T-helper 22 cell (primary cell): ENCODE measurements at regions not wholly inside any gene's neighbourhood (a gene's known extent, or its start where the extent isn't known, plus 50 kb on each side); places are given as distances from the start of the nearest gene placed in this dataset.
"Not testable (repeated sequence)": the region's sequence is repeated elsewhere in the genome, so short reads cannot be mapped to it uniquely, and the experiment has no call there.

Source experiments
- DNase-seq: peaks from one replicate; pipeline ENCODE4 v3.0.0-alpha.2; 2020; ENCODE audit warnings: low read depth

DNA sequence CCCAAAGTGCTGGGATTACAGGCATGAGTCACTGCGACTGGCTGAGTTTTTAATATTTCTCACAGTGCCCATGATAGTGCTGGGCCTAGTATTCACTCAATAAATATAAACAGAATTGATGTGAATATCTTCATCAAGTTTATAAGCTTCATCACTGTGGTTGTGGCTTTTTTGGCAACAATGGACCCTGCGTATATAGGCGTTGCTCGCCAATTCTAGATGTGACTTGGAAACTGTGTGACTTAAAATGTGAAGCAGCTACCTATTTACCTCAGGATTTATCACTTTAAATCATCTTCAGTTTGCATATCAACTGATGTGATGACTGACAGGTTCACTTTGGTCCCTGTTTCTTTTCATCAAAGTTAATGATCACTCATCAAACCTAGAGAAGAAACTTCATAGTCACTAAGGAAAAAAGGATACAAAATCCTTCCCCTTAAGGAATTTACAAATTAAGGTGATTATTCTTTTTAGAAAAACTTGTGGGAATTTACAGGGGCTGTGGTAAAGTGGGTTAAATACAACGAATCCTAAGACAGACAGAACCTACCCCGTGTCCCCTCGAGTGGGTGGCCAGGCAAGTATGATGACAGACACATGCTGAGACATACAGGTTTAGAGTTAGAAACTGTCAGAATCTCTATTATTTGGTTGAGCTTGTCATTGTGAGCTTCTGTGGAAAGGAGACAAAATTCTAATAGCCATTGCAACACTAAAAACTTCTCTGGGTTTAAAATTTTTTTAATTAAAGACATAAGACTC, 101.3 kb downstream of the AKAP11 start:
- no peak for DNase-seq

DNA sequence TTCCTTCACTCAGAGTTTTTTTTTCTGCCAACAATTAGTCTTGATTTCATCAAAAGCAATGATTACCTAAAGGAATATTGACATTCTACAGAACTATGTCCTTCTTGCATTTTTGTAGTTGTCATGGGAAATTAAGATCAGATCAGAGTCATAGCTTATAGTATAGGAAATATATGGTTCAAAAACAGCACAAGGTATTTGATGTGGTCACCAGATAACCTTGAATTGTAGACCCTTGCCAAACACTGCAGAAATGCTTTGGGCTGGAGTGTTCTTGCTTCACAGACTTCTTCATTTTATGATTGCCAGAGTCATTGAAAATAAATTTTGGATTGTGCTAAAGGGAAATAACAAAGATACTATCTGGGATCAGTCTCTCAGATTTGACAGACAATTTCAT, 103.7 kb downstream of the AKAP11 start:
- no peak for DNase-seq

DNA sequence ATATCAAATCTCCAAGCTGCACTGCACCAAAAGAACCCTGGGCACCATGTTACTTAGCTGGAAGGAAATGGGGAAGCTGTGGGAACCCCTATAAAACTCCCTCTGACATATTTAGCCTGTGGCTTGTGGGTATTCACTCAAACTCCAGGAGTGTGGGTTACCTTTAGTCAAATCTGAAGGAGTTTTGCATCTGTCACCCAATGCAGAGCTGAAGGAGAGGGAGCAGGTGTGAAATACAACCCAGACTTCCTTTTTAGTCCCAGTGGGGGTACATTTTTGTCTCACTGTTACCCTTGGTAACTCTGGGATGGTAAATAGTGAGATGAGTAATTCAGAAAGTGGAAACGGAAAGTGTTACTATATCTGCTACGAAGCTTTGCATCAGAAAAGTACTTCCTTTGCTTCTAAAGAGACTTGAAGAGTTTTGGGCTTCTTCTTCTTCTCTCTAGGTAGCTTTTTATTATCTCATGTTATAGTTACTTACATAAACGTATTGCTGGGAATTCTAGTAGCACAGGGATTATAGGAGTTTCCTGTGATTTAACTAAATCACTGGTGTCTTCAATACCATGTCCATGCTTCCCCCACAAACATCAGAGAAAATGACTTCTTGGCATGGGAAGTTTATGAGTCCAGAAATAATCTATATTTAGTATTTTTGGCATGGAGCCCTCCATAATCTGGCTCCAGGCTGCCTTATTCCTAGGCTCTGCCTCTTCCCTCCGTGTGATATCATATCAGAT, 105.9 kb downstream of the AKAP11 start:
- DNase-seq = no peak

DNA sequence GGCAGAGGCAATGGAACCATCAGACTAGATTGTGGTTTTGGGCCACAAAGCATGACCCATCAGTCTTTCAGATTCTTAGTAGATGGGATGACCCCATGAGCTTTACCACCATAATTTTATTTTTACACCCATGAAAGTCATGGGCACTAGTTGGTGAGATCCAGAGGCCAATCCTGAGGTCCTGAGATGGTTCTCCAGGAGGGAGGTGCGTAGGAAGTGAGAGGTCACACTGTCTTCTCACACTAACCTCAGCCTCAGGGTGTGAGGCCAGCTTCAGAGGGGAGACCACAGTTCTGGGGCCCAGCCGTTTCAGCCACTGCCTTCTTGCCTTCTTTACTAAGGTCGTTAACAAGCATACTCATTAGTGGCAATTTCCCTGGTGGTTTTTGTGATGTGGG, 106.4 kb downstream of the AKAP11 start:
- DNase-seq = no peak

DNA sequence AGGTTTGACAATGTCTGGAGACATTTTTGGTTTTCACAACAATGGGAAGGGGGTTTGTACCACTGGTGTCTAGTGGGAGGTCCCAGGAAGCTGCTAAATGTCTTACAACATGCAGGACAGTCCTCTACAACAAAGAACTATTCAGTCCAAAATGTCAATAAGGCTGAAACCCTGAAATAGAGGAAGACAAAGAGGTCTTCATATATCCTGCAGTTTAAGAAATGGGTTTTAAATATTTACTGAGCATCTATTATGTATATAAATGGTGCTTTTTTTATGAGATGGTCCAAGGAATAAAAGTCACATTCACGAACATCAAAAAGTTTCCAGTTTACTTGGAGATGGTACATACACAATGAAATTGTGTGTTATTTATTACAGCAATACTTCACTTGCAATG, 107.3 kb downstream of the AKAP11 start:
- DNase-seq = no peak

DNA sequence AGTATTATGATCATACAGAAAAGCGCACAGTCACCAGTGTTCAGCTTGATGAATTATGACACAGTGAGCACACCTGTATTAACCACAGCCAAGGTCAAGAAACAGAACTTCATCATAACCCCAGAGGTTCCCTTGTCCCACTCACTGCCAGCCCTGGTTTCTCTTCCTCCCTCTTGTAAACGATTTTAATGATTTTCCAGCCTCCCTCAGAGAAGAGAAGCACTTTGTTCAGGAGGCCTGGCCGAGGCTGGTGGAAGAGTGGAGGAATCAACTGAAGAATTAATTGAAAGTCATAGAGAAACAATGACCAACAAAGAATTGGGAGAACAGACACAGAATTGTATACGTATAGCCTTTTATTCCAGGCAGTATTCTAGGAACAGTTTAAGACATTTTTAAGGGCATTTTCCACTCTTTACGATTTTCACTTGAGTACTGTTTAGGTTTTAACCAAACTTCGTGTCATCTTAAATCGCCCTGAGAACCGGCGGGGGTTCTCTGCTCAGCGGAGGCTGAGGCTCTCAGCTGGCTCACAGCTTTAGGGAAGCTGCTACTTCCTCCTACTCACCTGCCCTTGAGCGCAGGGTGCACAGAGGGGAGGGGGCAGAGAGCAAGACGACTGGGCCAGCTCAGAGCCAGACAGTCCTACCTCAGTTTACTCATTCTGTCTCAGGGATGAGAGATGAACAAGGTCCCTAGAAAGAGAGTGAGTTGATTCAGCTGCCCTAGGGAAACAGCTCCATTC, 108.6 kb downstream of the AKAP11 start:
- no peak for DNase-seq

DNA sequence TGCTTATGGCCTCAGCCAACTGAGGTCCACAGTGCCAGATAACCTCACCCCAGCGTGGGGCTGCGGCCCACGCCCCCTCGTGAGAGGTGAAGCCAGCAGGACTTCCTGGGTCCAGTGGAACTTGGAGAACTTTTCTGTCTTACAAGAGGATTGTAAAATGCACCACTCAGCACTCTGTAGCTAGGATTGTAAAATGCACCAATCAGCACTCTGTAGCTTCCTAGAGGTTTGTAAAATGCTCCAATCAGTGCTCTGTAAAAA, 109.1 kb downstream of the AKAP11 start:
- no peak for DNase-seq

DNA sequence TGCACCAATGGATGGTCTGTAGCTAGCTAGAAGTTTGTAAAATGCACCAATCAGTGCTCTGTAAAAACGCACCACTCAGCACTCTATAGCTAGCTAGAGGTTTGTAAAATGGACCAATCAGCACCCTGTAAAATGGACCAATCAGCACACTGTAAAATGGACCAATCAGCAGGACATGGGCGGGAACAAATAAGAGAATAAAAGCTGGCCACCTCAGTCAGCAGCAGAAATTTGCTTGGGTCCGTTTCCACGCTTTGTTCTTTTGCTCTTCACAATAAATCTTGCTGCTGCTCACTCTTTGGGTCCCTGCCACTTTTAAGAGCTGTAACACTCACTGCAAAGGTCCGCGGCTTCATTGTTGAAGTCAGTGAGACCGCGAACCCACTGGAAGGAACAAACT, 109.5 kb downstream of the AKAP11 start:
- not testable (repeated sequence) for DNase-seq

DNA sequence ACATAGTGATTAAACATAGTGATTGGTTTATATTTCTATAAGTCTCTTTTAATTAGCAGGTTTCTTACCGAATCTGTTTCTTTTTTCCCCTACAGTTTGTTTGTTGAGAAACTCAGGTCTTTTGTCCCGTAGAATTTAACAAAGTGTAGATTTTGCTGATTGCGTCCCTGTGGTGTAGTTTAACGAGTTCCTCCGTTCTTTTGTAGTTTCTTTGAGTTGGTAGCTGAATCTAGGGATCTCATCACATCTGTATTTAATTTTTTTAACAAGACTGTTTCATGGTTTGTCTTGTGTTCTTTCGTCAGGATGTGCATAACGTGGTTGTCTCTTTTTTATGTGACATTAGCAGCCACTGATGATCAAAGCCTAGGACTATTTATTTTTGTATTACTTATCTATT, 111.1 kb downstream of the AKAP11 start:
- DNase-seq = no peak

DNA sequence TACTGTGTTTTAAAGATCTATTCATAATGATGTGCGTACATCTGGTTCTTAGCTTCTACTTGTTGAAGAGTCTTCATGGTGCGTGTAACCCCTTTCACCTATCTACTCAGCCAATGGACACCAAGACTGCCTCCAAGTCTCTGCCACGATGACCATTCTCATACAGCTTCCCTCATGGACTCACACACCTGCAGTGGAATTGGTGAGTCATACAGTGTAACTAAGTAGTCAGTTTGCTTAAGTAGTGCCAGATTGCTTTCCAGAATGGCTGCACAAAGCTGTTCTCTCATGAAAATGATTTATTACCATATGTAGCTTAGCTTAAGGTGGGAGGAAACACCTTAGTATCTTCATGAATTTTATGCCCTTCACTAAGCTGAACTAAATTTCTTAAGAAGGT, 112.3 kb downstream of the AKAP11 start:
- no peak for DNase-seq

DNA sequence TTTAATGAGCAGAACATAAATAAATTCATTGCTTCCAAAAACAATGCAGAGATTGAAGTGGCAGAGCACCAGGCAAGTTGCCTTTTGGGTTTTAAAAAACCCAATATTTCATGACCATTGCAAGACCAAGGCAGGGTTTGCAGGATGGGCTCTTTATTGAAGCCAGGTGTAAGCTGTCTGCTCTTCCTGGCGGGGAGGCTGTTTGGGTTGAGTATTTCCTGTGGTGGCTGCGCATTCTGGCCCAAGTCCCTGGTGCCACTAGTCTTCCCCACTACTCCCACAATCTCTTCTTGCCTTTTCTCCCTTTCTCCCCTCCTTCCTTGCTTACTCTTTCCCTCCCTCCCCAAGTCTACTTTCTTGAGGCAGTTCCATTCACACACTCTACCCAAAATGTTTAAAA, 116.4 kb downstream of the AKAP11 start:
- no peak for DNase-seq

DNA sequence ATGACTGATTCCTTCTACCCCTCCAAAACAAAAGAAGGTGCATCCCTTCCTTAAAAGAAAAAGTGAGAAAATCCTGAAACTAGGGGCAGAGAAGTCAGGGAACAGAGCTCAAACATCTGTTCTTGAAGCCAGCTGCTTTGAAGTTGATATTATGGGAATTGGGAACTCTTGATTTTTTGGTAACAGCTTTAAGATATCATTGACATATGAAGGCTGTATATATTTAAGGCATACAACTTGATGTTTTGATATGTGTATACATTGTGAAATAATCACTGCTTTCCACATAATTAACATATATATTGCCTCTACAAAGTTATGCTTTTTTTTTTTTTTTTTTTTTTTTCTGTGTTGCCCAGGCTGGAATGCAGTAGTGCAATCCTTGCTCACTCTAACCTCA, 117.1 kb downstream of the AKAP11 start:
- DNase-seq = no peak

DNA sequence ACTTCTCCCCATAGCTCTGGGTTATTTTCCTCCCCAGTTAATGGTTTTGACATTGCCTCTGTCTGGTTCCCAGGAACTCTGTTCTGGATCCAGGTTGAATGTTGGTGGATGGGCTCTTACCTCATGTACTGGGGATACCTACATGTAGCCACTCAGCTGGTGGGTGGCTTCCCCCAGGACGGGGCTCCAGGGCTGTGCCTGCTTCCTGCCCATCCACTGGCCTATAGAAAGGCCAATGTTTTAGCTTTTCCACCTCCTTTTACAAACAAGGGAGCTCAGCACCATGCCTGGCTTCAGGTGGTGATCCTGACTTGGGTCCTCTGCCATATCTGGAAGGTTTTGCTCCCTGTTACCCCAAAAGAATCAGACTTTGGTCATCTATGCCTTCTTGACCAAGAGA, 120.2 kb downstream of the AKAP11 start:
- no peak for DNase-seq

DNA sequence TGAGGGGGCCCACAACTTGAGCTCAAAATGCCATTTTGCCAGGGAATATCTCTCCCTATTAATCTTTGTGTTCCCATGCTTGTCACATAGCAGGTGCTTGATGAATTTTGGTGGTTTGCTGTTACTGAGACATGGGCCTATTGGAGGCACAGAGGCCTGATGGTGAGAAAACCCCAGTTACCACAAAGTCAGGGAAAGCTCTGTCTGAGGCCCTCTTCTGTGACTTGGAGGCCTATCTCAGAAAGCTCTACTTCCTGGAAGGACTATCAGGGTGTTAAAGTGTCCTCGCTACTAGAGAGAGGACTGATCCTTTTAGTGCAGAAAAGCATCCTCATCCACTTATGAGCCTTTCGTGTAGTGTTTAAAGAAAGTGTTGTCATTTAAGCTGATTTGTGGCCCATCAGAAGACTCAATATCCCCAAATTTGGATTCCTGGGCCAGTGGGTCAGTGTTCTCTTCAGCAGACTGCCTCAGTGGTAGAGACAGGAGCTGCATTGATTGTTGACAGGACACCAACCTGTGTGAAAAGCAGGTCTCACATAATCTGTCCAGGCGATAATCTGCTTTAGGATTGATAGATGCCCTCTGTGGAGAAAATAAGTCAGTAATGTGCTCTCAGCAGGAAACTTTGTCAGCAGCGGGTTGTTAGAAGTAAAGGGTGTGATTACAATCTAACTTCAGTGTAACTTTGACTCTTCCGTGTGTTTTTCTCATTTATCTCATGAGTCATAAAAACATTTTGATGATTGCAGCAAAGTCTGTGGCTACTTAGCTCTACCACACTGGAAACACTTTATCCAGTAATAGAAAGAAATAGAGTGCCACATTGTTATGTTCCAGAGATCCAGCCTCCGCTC, 121.0 kb downstream of the AKAP11 start:
- DNase-seq = no peak

DNA sequence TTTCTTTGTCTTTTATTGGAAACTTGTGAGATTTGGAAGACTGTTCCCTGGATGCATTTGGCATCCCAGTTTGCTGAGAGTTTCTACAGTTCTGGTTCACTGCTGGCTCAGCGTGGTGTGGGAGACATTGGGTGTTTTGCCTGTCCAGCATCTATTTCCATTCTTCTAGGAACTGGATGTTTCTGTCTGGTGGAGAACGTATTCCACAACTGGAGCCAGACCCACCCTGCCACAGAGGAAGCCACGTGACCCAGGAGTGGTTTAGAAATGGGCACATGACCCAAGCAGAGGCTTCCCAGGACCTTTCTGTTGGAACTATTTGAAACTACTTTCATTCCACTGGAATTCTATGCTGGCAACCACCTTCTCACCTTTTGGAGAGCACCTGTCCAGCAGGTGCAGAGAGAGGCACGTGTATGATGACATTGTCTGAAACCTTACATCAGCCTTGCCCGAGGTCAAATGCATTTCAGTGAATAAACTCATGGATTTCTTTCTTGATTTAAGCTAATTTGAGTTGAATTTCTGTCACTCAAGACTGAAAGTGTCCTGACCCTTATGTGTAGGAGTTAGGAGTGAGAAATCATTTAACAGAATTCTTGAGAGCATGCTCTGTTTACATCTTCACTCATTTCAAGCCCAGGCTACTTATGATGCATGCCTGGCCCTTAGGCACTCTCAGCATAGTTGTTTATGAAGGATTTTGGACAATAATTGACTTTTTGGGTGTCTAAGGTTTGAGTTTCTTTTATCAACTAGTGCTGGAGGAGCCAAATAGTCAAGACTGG, 121.8 kb downstream of the AKAP11 start:
- DNase-seq = no peak

DNA sequence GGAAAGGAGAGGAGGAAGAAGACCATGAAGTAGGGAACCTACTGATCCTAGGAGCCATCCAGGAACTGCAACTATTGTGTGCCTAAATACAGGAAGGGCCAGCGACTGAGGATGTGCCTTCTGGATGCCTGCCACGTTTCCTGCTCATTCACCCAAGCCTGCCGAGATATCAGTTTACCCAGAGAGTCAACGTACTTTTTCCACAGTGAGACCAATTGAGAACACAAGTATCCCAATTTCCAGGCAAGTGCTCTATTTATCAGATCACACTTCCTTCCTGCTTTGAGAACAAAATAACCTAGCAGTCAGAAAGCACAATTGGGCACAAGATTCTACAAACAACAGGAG, 122.4 kb downstream of the AKAP11 start:
- DNase-seq = no peak

DNA sequence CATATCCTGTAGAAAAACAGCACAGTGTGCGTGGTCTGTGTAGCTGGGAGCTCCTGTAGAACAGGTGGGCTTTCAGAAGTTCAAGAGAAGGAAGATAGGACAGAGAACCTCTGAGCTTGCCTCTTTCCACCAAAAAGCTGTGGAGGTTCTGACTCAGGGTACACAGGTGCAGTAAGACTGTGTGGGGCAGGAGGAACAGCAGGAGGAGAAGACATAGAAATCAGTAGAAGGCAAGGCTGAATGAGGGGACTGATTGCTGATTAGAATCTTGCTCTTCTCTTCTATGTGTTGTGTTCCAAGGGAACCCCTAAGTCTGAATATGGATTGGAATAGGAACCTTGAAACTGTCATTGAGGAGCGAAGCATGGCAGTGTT, 122.7 kb downstream of the AKAP11 start:
- no peak for DNase-seq

DNA sequence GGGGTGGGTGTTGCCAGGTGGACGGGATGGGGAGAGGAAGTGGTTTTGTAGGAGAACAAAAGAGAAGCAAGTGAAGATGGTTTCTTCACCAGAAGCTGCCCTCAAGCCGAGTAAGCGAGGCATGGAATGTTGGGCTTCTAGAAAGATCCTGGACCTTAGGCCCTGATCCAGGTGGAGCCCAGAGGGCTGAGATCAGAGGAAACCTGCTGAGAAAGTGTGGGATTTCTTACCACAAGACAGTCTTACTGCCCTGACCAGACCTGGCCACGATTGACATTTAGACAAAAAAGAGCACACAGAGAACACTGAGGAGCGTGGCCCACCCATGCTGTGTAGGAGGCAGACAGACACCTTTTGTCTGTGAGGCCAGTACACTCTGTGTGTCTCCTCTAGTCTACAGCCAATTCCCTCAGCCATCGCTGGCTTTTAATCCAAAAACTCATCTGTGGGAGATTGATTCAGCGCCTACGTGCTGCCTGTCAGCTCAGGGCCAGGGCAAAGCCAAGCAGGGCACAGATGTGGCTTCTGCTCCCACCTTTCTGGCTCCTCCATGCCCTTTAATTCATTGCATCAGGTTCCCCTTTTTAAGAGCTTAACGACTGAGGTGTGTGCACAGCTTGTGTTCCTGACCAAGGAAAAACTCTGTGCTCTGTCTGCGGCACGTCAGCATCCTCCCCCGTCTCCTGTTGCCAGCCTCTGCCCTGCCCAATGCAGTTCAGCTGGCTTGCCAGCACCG, 123.3 kb downstream of the AKAP11 start:
- DNase-seq = no peak

DNA sequence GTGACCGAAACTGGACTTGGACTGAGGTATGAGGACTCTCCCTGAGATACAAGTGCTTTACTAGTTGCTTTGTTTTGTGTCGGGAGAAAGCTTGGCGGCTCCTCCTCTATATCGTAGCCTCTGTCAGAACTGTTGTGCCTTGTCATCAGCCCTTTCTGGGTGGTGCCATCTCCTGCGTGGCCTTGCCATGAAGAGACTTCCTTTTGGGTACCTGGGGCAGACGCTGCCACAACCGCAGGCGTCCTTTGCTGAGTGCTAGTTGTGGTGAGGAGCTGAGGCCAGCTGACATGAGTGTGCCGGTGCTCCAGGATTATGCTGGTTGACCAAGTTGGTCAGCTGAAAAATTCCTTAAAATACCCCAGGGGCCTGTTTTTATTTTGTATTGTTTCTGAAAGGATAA, 124.5 kb downstream of the AKAP11 start:
- DNase-seq = peak; percentile 15

DNA sequence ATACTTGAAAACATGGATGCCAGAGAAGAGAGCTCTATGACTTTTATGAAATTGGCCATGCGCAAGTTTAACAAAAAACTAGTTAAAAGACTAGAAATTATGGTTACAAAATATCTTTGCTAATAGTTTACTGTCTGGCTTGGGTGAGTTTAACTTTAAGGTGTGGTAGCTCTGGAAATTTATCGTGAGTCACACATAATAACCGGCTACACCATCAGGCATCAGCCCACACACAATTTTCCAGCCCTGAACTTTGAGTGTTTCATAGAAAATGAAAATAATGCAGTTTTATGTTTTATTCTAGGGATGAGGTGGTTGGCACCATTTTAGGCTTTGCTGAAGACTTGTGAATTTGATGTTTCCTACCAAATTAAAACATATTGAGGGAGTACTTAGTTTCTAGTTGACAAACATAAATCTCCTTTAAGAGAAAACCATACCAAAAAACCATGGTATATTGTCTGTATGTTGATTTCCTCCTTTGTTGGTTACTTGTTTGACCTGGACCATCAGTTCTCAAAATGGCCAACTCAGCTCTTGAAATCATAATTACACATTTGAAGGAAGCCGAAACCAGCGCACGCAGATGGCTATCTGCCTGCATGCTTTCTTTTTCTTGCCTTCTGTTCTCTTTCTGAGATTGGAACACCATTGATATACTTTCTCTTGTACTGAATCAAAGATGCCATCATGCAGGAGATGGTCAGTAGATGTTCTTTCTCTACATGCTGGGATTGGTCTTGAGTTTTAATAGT, 125.1 kb downstream of the AKAP11 start:
- no peak for DNase-seq
